ENCODE measurements at regions not wholly inside any gene's neighbourhood (a gene's known extent, or its start where the extent isn't known, plus 50 kb on each side); places are given as distances from the start of the nearest gene placed in this dataset.

DNA sequence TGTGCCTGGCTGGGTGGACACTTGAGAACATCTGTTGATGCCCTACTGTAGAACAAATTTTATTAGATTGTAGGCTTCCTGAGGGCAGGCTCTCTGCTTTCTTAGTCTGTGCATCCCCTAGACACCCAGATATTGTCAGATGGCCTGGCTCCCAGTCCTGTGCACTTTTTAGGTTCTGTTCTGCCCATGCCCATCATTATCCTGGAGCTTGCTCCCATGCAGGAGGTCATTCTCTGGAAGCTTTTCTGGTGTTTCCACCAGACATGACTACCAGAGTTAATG is 213.3 kb downstream of the MYCN start:
- TF ChIP-seq, protein P1, sequence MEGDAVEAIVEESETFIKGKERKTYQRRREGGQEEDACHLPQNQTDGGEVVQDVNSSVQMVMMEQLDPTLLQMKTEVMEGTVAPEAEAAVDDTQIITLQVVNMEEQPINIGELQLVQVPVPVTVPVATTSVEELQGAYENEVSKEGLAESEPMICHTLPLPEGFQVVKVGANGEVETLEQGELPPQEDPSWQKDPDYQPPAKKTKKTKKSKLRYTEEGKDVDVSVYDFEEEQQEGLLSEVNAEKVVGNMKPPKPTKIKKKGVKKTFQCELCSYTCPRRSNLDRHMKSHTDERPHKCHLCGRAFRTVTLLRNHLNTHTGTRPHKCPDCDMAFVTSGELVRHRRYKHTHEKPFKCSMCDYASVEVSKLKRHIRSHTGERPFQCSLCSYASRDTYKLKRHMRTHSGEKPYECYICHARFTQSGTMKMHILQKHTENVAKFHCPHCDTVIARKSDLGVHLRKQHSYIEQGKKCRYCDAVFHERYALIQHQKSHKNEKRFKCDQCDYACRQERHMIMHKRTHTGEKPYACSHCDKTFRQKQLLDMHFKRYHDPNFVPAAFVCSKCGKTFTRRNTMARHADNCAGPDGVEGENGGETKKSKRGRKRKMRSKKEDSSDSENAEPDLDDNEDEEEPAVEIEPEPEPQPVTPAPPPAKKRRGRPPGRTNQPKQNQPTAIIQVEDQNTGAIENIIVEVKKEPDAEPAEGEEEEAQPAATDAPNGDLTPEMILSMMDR (IDR thresholded peaks at IDR 0.05; ENCODE audit: borderline replicate concordance) = no peak
- no peaks in the 10 kb centered on the region for H3K4me1 ChIP-seq

DNA sequence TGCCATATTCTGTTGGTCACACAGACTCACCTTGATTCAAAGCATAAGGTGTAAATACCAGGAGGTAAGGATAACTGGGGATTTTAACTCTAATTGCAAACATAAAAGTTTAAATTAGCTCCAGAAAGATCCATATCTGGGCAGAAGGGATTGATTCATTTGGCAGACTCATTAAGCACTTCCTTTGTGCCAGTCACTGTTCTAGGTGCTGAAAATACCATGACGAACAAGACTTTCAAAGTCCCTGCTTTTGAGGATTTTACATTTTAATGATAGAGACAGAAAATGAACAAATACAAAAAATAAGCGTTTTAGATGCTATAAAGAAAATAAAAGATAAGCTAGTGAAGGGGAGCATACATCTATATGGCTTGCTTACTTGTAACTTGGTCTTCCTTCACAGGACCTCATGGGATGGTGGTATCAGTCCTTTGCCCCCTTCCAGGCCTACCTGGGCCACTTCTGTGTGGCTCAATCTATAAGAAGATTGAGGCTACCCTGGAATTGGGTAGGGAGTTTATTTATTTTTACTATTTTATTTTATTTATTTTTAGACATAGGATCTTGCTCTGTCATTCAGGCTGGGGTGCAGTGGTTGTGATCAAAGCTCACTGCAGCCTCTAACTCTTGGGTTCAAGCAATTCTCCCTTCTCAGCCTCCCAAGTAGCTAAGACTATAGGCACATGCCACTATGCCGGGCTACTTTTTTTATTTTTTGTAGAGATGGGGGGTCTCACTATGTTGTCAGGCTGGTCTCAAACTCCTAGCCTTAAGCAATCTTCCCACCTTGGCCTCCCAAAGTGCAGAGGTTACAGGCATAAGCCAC is 212.8 kb downstream of the MYCN start:
- no peak for DNase-seq
- TF ChIP-seq, protein P1 (IDR thresholded peaks at IDR 0.05; ENCODE audit: borderline replicate concordance) = no peak
- no peak overlapping the region for H3K4me3 ChIP-seq
- H3K9me3 ChIP-seq (replicated peaks) = no peaks in the 10 kb centered on the region
- peaks cover 4% of the 10 kb centered on the region for H3K27me3 ChIP-seq (ENCODE audit: low read depth)
- intact Hi-C loops (cut with micrococcal nuclease) = no loop called here
- H3K4me1 ChIP-seq = no peaks in the 10 kb centered on the region
- no peaks in the 10 kb centered on the region for H3K36me3 ChIP-seq
- no peak overlapping the region for H3K27ac ChIP-seq (replicated peaks)

More for the DNA sequence above, 213.3 kb downstream of the MYCN start:
- H3K27ac ChIP-seq (replicated peaks) = no peak overlapping the region
- H3K36me3 ChIP-seq = no peaks in the 10 kb centered on the region
- H3K9me3 ChIP-seq (replicated peaks) = no peaks in the 10 kb centered on the region
- no peak for DNase-seq
- intact Hi-C loops (cut with micrococcal nuclease) = no loop called here
- H3K27me3 ChIP-seq (ENCODE audit: low read depth) = peaks cover 4% of the 10 kb centered on the region
- H3K4me3 ChIP-seq = no peak overlapping the region

DNA sequence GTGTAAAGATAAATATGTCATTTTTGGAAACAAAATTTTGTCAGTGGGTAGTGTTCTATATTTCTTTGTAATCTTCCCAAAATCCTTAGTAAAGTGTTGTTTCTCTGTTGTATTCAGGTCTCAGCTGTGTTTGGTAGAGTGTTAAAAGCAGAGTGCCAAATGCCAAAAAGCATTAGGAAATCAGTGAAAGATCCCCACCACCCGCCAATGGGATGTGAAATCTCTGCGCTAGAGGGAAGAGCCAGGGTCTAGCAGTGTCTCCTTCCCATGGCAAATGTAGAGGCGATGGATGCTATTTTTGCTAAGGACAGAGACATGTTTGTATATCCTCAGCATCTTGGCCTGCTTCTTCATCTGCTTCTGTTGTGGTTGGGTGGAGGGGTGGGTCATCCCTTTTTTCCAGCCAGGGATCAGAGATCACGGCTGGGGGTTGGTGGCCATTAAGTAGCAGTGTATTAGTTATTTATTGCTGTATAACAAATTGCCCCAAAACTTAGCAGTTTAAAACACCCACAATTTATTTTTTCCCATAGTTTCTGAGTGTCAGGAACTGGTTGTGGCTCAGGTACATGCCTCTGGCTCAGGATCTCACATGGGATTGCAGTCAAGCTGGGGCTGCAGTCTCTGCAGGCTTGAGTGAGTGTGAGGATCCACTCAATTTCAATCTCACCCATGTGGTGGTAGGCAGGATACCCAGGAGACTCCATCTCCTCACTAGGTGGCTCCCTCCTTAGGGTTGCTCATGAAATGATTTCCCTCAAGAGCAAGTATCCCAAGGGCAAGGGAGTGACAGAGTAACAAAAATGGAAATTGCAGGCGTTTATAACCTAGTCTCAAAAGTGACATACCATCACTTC is 211.9 kb downstream of the MYCN start:
- Histone ChIP-seq H3K27ac (replicated peaks) (no peak overlapping the region), H3K4me3 (no peak overlapping the region), H3K4me1 (no peaks in the 10 kb centered on the region), H3K27me3 (ENCODE audit: low read depth) (peaks cover 4% of the 10 kb centered on the region), H3K36me3 (no peaks in the 10 kb centered on the region), H3K9me3 (replicated peaks) (no peaks in the 10 kb centered on the region)
- no peak for DNase-seq
- TF ChIP-seq, protein P1 (IDR thresholded peaks at IDR 0.05; ENCODE audit: borderline replicate concordance) = no peak
- intact Hi-C loops (cut with micrococcal nuclease) = no loop called here

DNA sequence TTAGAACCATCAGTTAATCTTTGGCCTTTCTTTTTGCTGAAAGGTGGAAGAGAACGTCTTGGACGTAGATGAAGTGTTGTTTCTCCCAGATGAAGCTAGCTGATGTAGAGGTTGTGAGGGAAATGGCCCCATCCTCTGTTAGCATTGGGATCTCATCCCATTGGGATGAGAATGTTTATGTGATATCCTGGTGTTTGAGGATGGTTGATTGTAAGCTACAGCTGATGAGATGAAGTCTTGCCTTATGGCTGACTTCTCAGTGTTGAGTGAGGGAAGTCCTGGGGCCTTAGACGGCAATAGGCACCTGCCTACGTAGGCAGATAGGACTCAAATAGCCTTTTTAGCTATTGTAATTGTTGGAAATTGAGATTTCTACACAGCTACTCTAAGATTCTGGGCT is 211.3 kb downstream of the MYCN start:
- intact Hi-C loops (cut with micrococcal nuclease) = no loop called here
- Histone ChIP-seq H3K4me1 (no peaks in the 10 kb centered on the region), H3K36me3 (no peaks in the 10 kb centered on the region), H3K9me3 (replicated peaks) (no peaks in the 10 kb centered on the region), H3K27ac (replicated peaks) (no peak overlapping the region), H3K4me3 (no peak overlapping the region), H3K27me3 (ENCODE audit: low read depth) (no peaks in the 10 kb centered on the region)
- TF ChIP-seq, protein P1 (IDR thresholded peaks at IDR 0.05; ENCODE audit: borderline replicate concordance) = no peak
- DNase-seq = no peak

DNA sequence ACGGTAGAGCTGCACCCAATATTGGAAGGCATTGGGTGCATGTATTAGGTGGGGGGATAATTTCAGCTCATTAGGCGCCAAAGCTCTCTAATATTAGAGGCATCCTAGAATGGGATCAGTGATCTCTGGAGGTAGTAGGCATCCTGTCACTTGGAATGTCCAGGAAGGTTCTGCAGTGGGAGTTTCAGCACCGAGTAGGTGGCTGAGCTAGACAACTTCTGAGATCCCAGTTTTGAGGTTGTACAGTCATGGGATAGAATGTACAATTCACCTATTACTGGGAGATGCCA is 210.9 kb downstream of the MYCN start:
- intact Hi-C loops (cut with micrococcal nuclease) = no loop called here
- no peak for DNase-seq

More for the DNA sequence above, 210.9 kb downstream of the MYCN start:
- Histone ChIP-seq H3K27me3 (ENCODE audit: low read depth) (no peaks in the 10 kb centered on the region), H3K36me3 (no peaks in the 10 kb centered on the region), H3K4me1 (no peaks in the 10 kb centered on the region), H3K4me3 (no peak overlapping the region), H3K9me3 (replicated peaks) (no peaks in the 10 kb centered on the region), H3K27ac (replicated peaks) (no peak overlapping the region)
- TF ChIP-seq, protein P1 (IDR thresholded peaks at IDR 0.05; ENCODE audit: borderline replicate concordance) = no peak

All from left ventricle myocardium inferior (tissue), 1 donor.